HG02623 (cell line): ENCODE measurements at regions not wholly inside any gene's neighbourhood (a gene's known extent, or its start where the extent isn't known, plus 50 kb on each side); places are given as distances from the start of the nearest gene placed in this dataset.

Experiments
- ATAC-seq: cut with Tn5 transposase; IDR thresholded peaks from one replicate; pipeline ENCODE4 v1.9.1; 2021; ENCODE audit warnings: moderate library complexity; ENCODE audit not compliant: unreplicated experiment

- no peak for ATAC-seq
Measured at GRCh38 chr15:85941186-85941855, 138.3 kb upstream of the AGBL1 start.

- ATAC-seq: no peak
Measured at GRCh38 chr15:85942632-85943031, 137.0 kb upstream of the AGBL1 start.

DNA sequence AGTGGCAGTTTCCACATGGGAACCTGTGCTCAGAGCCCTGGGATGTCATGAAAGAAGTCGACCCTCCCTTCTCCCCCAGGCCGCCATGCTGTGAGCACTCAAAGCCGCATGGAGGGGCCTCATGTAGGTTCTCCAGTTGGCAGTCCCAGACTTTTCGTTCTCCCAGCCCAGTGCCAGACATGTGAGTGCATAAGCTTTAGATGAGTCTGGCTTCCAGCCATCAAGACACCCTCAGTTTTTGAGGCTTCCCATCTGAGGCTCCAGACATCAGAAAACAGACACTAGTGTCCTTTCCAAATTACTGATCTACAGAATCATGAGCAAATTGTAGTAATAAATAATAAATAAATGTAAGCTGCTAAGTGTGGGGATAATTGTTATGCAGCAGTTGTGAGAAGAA lies 136.5 kb upstream of the AGBL1 start:
- ATAC-seq: no peak

- no peak for ATAC-seq
Measured at GRCh38 chr15:85943791-85944190, 135.9 kb upstream of the AGBL1 start.

- no peak for ATAC-seq
Measured at GRCh38 chr15:85947021-85947420, 132.7 kb upstream of the AGBL1 start.

DNA sequence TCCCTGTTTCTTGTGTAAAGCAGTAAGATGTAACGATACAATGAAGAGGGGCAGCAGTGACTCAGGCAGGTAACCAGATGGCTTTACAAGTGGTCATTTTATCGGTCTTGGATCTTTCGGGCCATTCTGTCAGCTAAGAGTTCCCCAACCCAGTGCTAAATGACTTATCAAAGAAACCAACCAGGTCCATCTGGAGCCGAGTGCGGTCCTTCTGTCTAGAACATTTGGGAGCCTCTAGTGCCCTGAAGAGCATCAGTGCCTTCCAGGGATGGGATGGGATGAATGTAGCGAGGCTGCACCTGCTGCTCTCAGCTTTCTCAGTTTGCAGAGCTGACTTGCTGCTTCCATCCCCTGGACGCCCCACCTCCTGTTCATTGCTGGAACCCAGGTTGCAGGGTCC lies 131.7 kb upstream of the AGBL1 start:
- ATAC-seq: no peak

- peak; percentile 92 for ATAC-seq
Measured at GRCh38 chr15:85950101-85950500, 129.6 kb upstream of the AGBL1 start.

DNA sequence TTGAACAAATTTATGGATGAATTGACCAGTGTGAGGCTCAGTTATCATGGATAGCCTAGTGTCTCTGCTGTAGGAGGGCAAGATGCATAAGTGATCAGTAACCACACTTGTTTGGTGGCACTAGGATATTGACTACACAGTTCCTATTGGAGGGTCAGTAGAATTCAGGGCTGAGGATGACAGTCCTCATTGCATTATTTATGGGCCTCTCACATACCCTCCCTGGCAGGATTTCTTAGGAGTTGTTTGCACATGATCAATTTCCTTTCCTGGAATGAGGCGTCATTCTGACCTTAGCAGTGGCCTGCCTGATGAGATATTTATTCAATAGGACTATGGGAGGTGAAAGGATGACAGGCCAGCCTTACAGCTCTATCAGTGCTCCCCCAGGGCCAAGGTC lies 125.1 kb upstream of the AGBL1 start:
- ATAC-seq: no peak

DNA sequence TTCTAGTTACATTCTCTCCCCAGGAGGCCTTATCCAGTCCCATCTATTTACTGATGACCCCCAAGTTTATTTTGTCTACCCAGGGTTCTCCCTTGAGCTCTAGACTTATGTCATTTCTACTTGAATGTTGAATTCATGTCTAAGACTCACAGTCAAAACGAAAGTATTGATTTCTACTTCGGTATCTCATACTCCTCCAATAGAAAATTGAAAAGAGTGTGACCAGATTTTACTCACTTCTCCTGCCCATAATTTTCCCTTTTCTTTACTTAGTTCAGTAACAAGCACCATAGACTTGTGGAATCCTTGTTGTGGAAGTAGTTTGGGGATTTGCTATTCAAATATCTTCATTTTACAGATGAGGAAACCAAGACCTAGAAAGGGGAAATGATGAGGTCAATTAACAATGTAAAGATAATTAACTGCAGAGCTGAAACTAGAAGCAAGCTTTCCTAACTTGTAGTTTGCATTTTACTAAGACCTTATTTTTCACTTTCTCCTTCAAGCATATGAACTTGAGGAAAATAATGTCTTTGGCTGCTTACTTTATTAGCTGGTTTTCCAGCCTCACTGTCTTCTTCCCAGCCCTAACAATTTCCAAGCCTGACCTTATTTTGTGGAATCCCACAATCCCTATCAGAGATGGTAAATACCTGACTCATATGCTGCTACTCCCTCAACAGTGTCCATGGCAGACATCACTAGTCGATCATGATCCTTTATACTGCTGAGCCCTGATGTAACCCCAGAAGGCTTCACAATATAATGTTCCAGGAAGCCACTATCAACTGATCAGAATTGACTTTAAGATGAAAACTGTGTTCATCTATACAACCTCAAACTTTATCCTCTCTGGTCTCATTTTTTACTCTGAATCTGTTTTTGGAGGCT lies 123.9 kb upstream of the AGBL1 start:
- ATAC-seq: peak; percentile 89

DNA sequence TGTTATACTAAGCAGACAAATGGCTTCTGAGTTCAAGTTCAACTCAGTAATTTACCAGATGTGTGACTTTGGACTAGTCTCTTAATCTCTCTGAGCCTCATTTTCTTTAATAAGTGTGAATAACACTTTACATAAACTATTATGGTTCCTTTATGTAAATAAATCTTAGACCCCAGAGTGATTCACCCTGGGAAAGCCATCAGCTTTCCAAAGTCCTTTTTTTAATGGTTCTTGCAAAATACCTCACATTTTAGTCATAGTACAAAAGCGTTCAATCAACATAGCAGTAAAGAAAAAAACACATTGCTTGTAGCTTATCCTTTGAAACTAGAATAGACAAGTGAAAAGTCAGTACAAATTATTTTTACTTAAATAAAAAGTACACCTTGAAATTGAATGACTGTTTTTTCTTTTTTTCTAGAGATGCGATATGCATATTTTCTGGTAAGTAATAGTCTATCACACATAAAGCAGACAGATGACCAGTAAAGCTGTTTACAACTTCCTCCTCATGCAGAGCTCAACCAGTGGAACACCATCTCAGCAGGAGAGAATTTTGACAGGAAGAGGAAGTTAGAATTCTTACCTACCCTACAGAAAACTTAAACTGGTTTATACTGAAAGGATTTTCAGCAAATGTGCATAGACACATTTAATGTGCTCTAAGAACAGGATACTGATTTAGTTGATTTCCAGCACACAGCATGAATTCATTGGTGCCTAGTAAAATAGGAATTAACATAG lies 123.0 kb upstream of the AGBL1 start:
- ATAC-seq: no peak

- ATAC-seq: no peak
Measured at GRCh38 chr15:85959611-85960010, 120.1 kb upstream of the AGBL1 start.

DNA sequence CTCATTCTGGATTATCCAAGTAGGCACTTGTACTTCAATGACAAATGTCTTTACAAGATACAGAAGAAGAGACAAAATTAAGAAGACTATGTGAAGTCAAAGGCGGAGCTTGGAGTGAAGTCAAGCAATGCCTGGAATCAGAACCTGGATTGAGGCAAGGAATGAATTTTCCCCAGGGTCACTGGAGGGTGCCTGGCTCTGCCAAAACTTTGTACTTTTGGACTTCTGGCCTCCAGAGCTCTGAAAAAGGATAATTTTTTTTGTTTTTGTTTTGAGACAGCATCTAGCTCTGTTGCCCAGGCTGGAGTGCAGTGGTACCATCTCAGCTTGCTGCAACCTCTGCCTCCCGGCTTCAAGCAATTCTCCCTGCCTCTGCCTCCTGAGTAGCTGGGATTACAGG lies 119.3 kb upstream of the AGBL1 start:
- no peak for ATAC-seq

DNA sequence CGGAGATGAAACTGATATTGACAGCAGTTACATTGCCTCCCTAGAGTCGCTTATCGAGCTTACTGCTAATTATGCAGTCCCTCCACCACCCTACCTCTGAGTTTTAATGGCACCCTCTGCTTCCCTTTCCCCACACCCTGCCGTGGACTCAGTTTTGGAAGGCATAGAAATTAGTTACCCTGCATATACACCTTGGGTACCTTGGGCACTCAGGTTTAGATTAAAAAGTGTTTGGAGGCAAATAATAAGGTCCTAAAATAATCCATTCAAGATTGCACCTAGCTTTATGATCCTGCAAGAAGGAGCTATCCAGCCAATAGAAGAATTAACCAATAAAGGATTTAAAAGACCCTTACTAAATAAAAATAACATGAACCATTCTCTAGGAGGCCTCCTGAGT lies 117.8 kb upstream of the AGBL1 start:
- ATAC-seq: no peak

DNA sequence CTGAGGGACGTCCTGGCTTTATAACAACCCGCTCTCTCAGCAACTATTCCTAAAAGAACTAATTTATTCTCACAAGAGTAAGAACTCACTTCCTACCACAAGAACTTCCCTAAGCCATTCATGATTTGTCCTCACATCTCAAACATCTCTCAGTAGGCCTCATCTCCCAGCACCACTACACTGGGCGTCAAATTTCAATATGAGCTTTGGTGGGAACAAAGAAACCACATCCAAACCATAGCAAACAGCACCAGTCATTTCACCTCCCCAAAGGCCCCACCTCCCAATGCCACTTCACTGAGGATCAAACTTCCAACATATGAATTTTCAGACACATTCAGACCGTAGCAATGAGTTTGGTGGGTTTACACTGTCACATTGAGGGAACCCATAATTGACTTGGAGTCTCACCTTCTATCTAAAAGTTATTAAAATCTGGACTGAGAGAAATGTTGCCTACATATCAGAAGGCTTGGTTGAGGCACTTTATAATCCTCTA lies 116.4 kb upstream of the AGBL1 start:
- ATAC-seq: no peak

- ATAC-seq: no peak
Measured at GRCh38 chr15:85964471-85964870, 115.2 kb upstream of the AGBL1 start.

GRCh38 chr15:85967553-85967952 lies 112.1 kb upstream of the AGBL1 start:
- ATAC-seq: no peak

DNA sequence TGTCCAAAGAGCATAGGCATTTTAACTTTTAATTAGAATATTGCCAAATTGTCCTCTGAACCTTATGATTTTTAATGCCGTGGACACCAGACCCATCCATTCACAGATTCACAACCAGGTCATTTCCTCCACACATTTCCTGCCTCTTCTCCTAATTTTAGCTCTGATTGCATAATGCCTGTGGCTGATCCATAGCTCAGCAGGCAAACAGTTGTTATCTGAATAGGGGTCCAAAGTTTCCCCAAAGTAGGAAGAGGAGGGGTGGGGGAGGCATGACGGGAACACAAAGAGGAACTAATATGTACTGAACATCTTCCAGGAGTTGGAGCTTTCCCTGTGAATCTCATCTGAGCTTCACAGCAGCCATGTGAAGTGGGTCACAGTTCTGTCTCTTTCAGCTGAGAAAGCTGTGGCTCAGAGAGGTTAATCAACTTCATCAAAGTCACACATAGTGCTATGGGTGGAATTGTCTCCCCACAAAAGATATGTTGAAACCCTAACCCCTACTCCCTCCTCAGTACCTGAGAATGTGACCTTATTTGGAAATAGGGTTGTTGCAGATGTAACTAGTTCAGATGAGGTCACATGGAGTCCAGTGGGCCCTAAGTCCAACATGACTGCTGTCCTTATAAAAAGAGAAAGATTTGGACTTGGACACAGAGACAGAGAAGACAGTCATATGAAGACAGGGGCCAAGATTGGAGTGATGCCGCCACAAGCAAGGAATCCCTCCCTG lies 106.7 kb upstream of the AGBL1 start:
- ATAC-seq: no peak

- ATAC-seq: no peak
Measured at GRCh38 chr15:85973584-85974347, 105.9 kb upstream of the AGBL1 start.

DNA sequence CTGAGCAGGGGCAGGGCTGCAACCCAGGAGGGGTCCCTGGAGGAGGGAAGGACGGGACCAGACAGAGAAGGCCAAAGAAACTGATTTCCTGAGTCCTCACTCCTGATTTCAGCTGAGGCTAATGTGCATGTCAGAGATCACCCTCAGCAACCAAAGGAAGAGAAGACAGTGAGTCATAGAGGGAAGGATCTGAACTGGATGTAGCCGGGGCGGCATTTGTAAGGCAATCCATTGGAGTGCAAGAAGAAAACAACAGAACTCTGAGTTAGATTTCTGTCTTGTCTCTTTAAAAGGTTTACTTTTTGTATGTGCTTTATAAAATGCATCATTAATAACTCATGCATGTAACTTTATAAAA lies 105.3 kb upstream of the AGBL1 start:
- ATAC-seq: no peak

DNA sequence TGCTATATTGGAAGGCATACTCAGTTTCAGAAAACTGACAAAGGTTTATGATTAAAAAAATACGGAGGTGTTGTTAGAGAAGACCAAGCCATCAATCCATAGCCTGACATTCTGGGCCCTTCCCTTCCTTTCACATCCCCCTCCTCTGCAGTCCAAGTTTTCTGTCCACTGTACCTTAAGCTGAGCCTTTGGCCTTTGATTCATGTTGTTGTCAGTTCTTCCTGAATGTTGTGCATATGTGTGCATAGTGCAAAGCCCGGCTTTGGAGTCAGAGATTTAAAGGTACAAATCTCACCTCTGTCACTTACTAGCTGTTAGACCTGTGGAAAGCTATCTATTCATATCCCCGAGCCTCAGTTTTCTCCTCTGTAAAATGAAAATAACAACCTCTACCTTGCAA lies 104.9 kb upstream of the AGBL1 start:
- no peak for ATAC-seq
